ENCODE measurements at regions not wholly inside any gene's neighbourhood (a gene's known extent, or its start where the extent isn't known, plus 50 kb on each side); places are given as distances from the start of the nearest gene placed in this dataset.
A peak's percentile ranks its signal among the peaks of the same experiment; 100 is the strongest.

GRCh38 chr2:237016121-237016915 lies 69.4 kb upstream of the COPS8 start:
- no peak for DNase-seq

GRCh38 chr2:237020090-237020489 lies 65.6 kb upstream of the COPS8 start:
- DNase-seq, result no peak

- DNase-seq, result no peak
These were observed 63.2 kb upstream of the COPS8 start for GRCh38 chr2:237022533-237022932.

- DNase-seq, result no peak
These were observed 61.4 kb upstream of the COPS8 start for GRCh38 chr2:237024255-237024654.

GRCh38 chr2:237025090-237025865 lies 60.4 kb upstream of the COPS8 start:
- DNase-seq, result peak; percentile 12

GRCh38 chr2:237026981-237027711 lies 58.5 kb upstream of the COPS8 start:
- DNase-seq, result peak; percentile 75

GRCh38 chr2:237027712-237028029 lies 58.0 kb upstream of the COPS8 start:
- no peak for DNase-seq

GRCh38 chr2:237030382-237030781 lies 55.3 kb upstream of the COPS8 start:
- DNase-seq, result no peak

- DNase-seq, result no peak
These were observed 52.1 kb upstream of the COPS8 start for GRCh38 chr2:237033536-237034060.

- DNase-seq, result no peak
These were observed 49.8 kb upstream of the COPS8 start for GRCh38 chr2:237035781-237036475.
